Upper lobe of left lung (tissue), 4 donors: ENCODE measurements at regions not wholly inside any gene's neighbourhood (a gene's known extent, or its start where the extent isn't known, plus 50 kb on each side); places are given as distances from the start of the nearest gene placed in this dataset.
"Not testable (repeated sequence)": the region's sequence is repeated elsewhere in the genome, so short reads cannot be mapped to it uniquely, and the experiment has no call there.

ENCODE experiments used
- CTCF ChIP-seq, 6 experiments: fragments of 450-650 bp in 4 of 6; fragments of 200-600 bp in 2 of 6; sonication (generic) in 2 of 6; IDR thresholded peaks; one replicate each; pipeline ENCODE4 v1.5.1; 2016 to 2019; ENCODE audit warnings: antibody characterized with exemption in 6 of 6
- POLR2A ChIP-seq, 4 donors: fragments of 450-650 bp; IDR thresholded peaks; one replicate each; pipeline ENCODE4 v1.5.1; 2016 to 2017; ENCODE audit warnings: antibody characterized with exemption in 4 of 4, mild to moderate bottlenecking in 2 of 4
- POLR2AphosphoS5 ChIP-seq, 2 donors: sonication (generic); formaldehyde crosslinking; IDR thresholded peaks; one replicate each; pipeline ENCODE4 v1.5.1; 2017; ENCODE audit warnings: antibody characterized with exemption in 2 of 2

GRCh38 chr6:9126034-9126433 lies 690.7 kb upstream of the SLC35B3 start:
- not testable (repeated sequence) for TF ChIP-seq CTCF, POLR2A, POLR2AphosphoS5 (IDR thresholded peaks at IDR 0.05)
